A673 (cell line): ENCODE measurements at regions not wholly inside any gene's neighbourhood (a gene's known extent, or its start where the extent isn't known, plus 50 kb on each side); places are given as distances from the start of the nearest gene placed in this dataset.

ENCODE experiments used
- BruUV-seq: library from RNA; stranded (reverse); fragments of 400-500 nt; replicated peaks from 2 replicates; lab custom pipeline; 2021; lab: Mats Ljungman, UMichigan
- CTCF ChIA-PET: fragments of 300-600 bp; sonication (Branson Sonifier 250); formaldehyde crosslinking; loops from one replicate; lab custom pipeline; 2022; ENCODE audit warnings: antibody characterized with exemption; lab: Charles Lee
- POLR2A ChIA-PET: fragments of 300-600 bp; sonication (Branson Sonifier 250); formaldehyde crosslinking; loops from one replicate; lab custom pipeline; 2022; ENCODE audit warnings: antibody characterized with exemption; ENCODE audit not compliant: low non-redundant PET; lab: Charles Lee
- DNase-seq: peaks from one replicate; pipeline ENCODE4 v3.0.0-alpha.2; 2015; ENCODE audit warnings: low spot score
- H3K27ac ChIP-seq: fragments of 200-600 bp; sonication (generic); 2 replicates; pipeline ENCODE4 v1.5.1; 2016; ENCODE audit warnings: mixed run types, low read depth, mild to moderate bottlenecking, mixed read lengths, antibody characterized with exemption, low read length; ENCODE audit not compliant: poor library complexity, severe bottlenecking
- H3K27me3 ChIP-seq: fragments of 200-600 bp; sonication (generic); replicated peaks from 2 replicates; pipeline ENCODE4 v1.6.1; 2017; ENCODE audit warnings: mixed run types, low read depth, mild to moderate bottlenecking, mixed read lengths, antibody characterized with exemption, low read length; ENCODE audit not compliant: insufficient read depth, poor library complexity
- H3K36me3 ChIP-seq: fragments of 200-600 bp; sonication (generic); 2 replicates; pipeline ENCODE4 v1.6.1; 2016; ENCODE audit warnings: mixed run types, mild to moderate bottlenecking, mixed read lengths, antibody characterized with exemption, low read length; ENCODE audit not compliant: insufficient read depth, poor library complexity, severe bottlenecking
- H3K4me1 ChIP-seq: fragments of 200-600 bp; sonication (generic); 2 replicates; pipeline ENCODE4 v1.6.1; 2017; ENCODE audit warnings: mixed run types, mild to moderate bottlenecking, mixed read lengths, antibody characterized with exemption, low read length; ENCODE audit not compliant: insufficient read depth, poor library complexity, severe bottlenecking
- H3K4me3 ChIP-seq: fragments of 200-600 bp; sonication (generic); 2 replicates; pipeline ENCODE4 v1.5.1; 2016; ENCODE audit warnings: low read depth, mixed run types, mild to moderate bottlenecking, mixed read lengths, low read length; ENCODE audit not compliant: poor library complexity, severe bottlenecking
- H3K9me3 ChIP-seq: fragments of 200-600 bp; sonication (generic); 2 replicates; pipeline ENCODE4 v1.6.1; 2016; ENCODE audit warnings: mixed run types, low read depth, mild to moderate bottlenecking, mixed read lengths, antibody characterized with exemption, low read length; ENCODE audit not compliant: poor library complexity, severe bottlenecking
- CTCF ChIP-seq: fragments of 300-800, 200-600 bp; sonication (generic); conservative IDR thresholded peaks from 2 replicates; pipeline ENCODE4 v1.5.1; 2017; ENCODE audit warnings: low read depth, mild to moderate bottlenecking, antibody characterized with exemption, low read length, moderate library complexity, mixed read lengths
- EZH2 ChIP-seq: fragments of 200-600 bp; sonication (generic); IDR thresholded peaks from 2 replicates; pipeline ENCODE4 v1.6.1; 2017; ENCODE audit warnings: borderline replicate concordance, low read depth, mild to moderate bottlenecking, mixed read lengths, antibody characterized with exemption, low read length; ENCODE audit not compliant: poor library complexity, severe bottlenecking
- intact Hi-C: fragments of 100-400 bp; cut with micrococcal nuclease; formaldehyde crosslinking; loops from one replicate; pipeline ENCODE4 v1.10.0; 2022; ENCODE audit not compliant: unreplicated experiment

- Histone ChIP-seq H3K4me3 (no peak overlapping the region), H3K4me1 (no peaks in the 10 kb centered on the region), H3K27ac (no peak overlapping the region), H3K9me3 (peaks cover 3% of the 10 kb centered on the region), H3K36me3 (no peaks in the 10 kb centered on the region), H3K27me3 (no peaks in the 10 kb centered on the region)
- no peak for TF ChIP-seq CTCF
- TF ChIP-seq EZH2 = no peak
- ChIA-PET POLR2A (no interaction called here), CTCF (no interaction called here)
- DNase-seq = no peak
- BruUV-seq = no TSS peak
- intact Hi-C loops = no loop called here
Observed at GRCh38 chr13:81025091-81025490, 684.2 kb upstream of the SPRY2 start.

- POLR2A ChIA-PET = no interaction called here
- intact Hi-C loops = no loop called here
- DNase-seq = no peak
- Histone ChIP-seq H3K9me3 (peaks cover 3% of the 10 kb centered on the region), H3K27ac (no peak overlapping the region), H3K4me1 (no peaks in the 10 kb centered on the region), H3K4me3 (no peak overlapping the region), H3K36me3 (no peaks in the 10 kb centered on the region), H3K27me3 (no peaks in the 10 kb centered on the region)
- no TSS peak for BruUV-seq
- TF ChIP-seq EZH2 (no peak), CTCF (no peak)
- CTCF ChIA-PET = no interaction called here
Observed at GRCh38 chr13:81021284-81021840, 680.4 kb upstream of the SPRY2 start.

DNA sequence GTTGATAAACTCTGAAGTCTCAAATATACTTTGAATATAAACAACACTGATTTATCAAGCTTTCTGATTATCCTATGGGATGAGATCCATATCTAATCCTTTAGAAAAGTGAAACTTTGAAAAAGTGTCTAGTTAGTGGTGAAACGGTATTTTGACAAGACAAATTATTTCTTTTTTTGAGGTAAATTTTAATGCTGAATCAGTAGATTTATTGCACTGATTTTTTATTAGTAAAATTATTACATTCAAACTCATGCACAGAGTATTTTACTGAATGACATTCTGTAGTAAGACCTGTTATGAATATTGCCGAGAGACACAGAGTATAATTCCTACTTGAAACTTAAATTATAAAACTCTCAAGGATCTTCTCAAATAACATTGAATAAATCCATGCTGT lies 679.1 kb upstream of the SPRY2 start:
- Histone ChIP-seq H3K36me3 (no peaks in the 10 kb centered on the region), H3K4me3 (no peak overlapping the region), H3K27ac (no peak overlapping the region), H3K4me1 (no peaks in the 10 kb centered on the region), H3K27me3 (no peaks in the 10 kb centered on the region), H3K9me3 (peaks cover 3% of the 10 kb centered on the region)
- ChIA-PET CTCF (no interaction called here), POLR2A (no interaction called here)
- DNase-seq = no peak
- TF ChIP-seq CTCF = no peak
- TF ChIP-seq EZH2 = no peak
- BruUV-seq = no TSS peak
- intact Hi-C loops = no loop called here
